ENCODE measurements at regions not wholly inside any gene's neighbourhood (a gene's known extent, or its start where the extent isn't known, plus 50 kb on each side); places are given as distances from the start of the nearest gene placed in this dataset.

GRCh38 chr2:62283147-62283546 lies 87.2 kb downstream of the B3GNT2 start:
- Histone ChIP-seq H3K4me1 (ENCODE audit: control insufficient read depth, insufficient read depth, low read length) (no peaks in the 10 kb centered on the region), H3K14ac (replicated peaks; ENCODE audit: low read depth, low read length) (no peak overlapping the region), H3K27ac (ENCODE audit: insufficient read depth, low read length) (no peak overlapping the region), H2BK5ac (ENCODE audit: low read depth, low read length, poor library complexity, severe bottlenecking) (no peak overlapping the region), H3K9ac (ENCODE audit: low read depth, low read length) (no peak overlapping the region), H3K4me2 (ENCODE audit: low read depth, low read length) (no peak overlapping the region), H3K36me3 (ENCODE audit: control insufficient read depth, insufficient read depth, low read length) (no peaks in the 10 kb centered on the region), H2BK20ac (ENCODE audit: low read depth, low read length) (no peak overlapping the region), H3K9me3 (ENCODE audit: control insufficient read depth, insufficient read depth, low read length) (peaks cover 9% of the 10 kb centered on the region), H3K18ac (ENCODE audit: low read depth, low read length) (no peak overlapping the region), H2BK15ac (ENCODE audit: low read depth, low read length) (no peak overlapping the region), H3K56ac (ENCODE audit: extremely low read depth, insufficient read depth, low read length) (no peak overlapping the region), H3K4me3 (ENCODE audit: insufficient read depth, low read depth, low read length) (no peak overlapping the region), H2BK120ac (ENCODE audit: low read depth, low read length) (no peak overlapping the region), H2AK5ac (ENCODE audit: low read depth, low read length) (no peak overlapping the region), H3K9me1 (ENCODE audit: insufficient read depth, low read length) (no peaks in the 10 kb centered on the region), H2AFZ (replicated peaks; ENCODE audit: low read length, poor library complexity) (no peak overlapping the region), H3K27me3 (ENCODE audit: control insufficient read depth, insufficient read depth, low read length) (peaks cover 3% of the 10 kb centered on the region; the same call in 1 of the 2 replicates), H3K23ac (ENCODE audit: low read depth, low read length) (no peak overlapping the region), H4K5ac (ENCODE audit: low read depth, low read length) (no peak overlapping the region), H4K8ac (ENCODE audit: low read depth in 2 of 2, low read length in 2 of 2) (no peak overlapping the region), H3K79me1 (ENCODE audit: low read depth in 1 of 2, low read length in 2 of 2) (no peaks in the 10 kb centered on the region), H4K91ac (ENCODE audit: insufficient read depth, low read depth, low read length) (no peak overlapping the region), H2AK9ac (replicated peaks; ENCODE audit: low read depth, low read length, poor library complexity) (no peak overlapping the region), H3K4ac (ENCODE audit: low read depth, low read length) (no peak overlapping the region), H4K20me1 (ENCODE audit: insufficient read depth, low read length) (no peaks in the 10 kb centered on the region)
- no CpG with 5 or more reads among the region's 1 CpG for WGBS, 2 experiments (ENCODE audit: extremely low coverage in 2 of 2, insufficient read length in 1 of 2)
- intact Hi-C loops (cut with micrococcal nuclease) = no loop called here
- in situ Hi-C loops (cut with MboI; ENCODE audit: low sequenced_read_pairs) = no loop called here
- TF ChIP-seq ELK1 (IDR thresholded peaks at IDR 0.05; ENCODE audit: borderline replicate concordance, low read depth, low read length) (no peak), POLR2A (IDR thresholded peaks at IDR 0.05; ENCODE audit: low read depth, low read length) (no peak), MXI1 (IDR thresholded peaks at IDR 0.05; ENCODE audit: borderline replicate concordance, low read depth, low read length) (no peak), USF2 (IDR thresholded peaks at IDR 0.05; ENCODE audit: low read depth, low read length) (no peak), CHD1 (IDR thresholded peaks at IDR 0.05; ENCODE audit: low read depth, low read length) (no peak), CTCF (conservative IDR thresholded peaks at IDR 0.05; ENCODE audit: low read depth, low read length) (no peak), MAZ (IDR thresholded peaks at IDR 0.05; ENCODE audit: borderline replicate concordance, low read depth, low read length) (no peak), RCOR1 (IDR thresholded peaks at IDR 0.05; ENCODE audit: insufficient replicate concordance, low read length) (no peak), NFE2L2 (IDR thresholded peaks at IDR 0.05; ENCODE audit: low read depth, low read length) (no peak), MAFK (IDR thresholded peaks at IDR 0.05; ENCODE audit: low read depth, low read length) (no peak), CEBPB (IDR thresholded peaks at IDR 0.05; ENCODE audit: low read depth, low read length) (no peak), SMC3 (IDR thresholded peaks at IDR 0.05; ENCODE audit: low read depth, low read length) (no peak), RAD21 (IDR thresholded peaks at IDR 0.05; ENCODE audit: low read length) (no peak), RFX5 (IDR thresholded peaks at IDR 0.05; ENCODE audit: low read depth, low read length) (no peak), FOS (IDR thresholded peaks at IDR 0.05; ENCODE audit: low read depth, low read length) (no peak), BHLHE40 (IDR thresholded peaks at IDR 0.05; ENCODE audit: low read depth, low read length) (no peak)
- no TSS peak for BruUV-seq (replicated peaks)
- no peak for ATAC-seq (ENCODE audit: low read depth)
- no peak for DNase-seq
- POLR2A ChIA-PET (ENCODE audit: unreplicated experiment) = no interaction called here
- CTCF ChIA-PET = no interaction called here
- dilution Hi-C loops (cut with HindIII; ENCODE audit: low sequenced_read_pairs, unreplicated experiment) = no loop called here

Data from IMR-90 (cell line).